CD14-positive monocyte (primary cell): ENCODE measurements at regions not wholly inside any gene's neighbourhood (a gene's known extent, or its start where the extent isn't known, plus 50 kb on each side); places are given as distances from the start of the nearest gene placed in this dataset.

Experiments used
- DNase-seq, 3 donors: peaks; one replicate each; pipeline ENCODE4 v3.0.0-alpha.2; 2011 to 2022
- H2AFZ ChIP-seq: 2 replicates; pipeline ENCODE4 v1.6.0; 2012; ENCODE audit warnings: mild to moderate bottlenecking, low read depth, low read length, inconsistent platforms; ENCODE audit not compliant: insufficient read depth, poor library complexity, severe bottlenecking
- H3K27ac ChIP-seq, 2 donors: 1 replicate in 1 of 2; 2 replicates in 1 of 2; pipeline ENCODE4 v1.5.1; 2012 to 2013; ENCODE audit warnings: low read length in 2 of 2, control low read depth in 1 of 2, inconsistent platforms in 1 of 2, low read depth in 1 of 2, mild to moderate bottlenecking in 1 of 2
- H3K27me3 ChIP-seq, 2 donors: one replicate each; pipeline versions ENCODE4 v1.6.0 to v1.6.1; 2011 to 2013; ENCODE audit warnings: low read length in 2 of 2; ENCODE audit not compliant: control insufficient read depth in 2 of 2, insufficient read depth in 2 of 2
- H3K36me3 ChIP-seq, 2 donors: replicated peaks in 1 of 2; 1 replicate in 1 of 2; 2 replicates in 1 of 2; pipeline versions ENCODE4 v1.5.1 to v1.6.1; 2012 to 2013; ENCODE audit warnings: low read length in 2 of 2, control low read depth in 1 of 2, inconsistent platforms in 1 of 2, mild to moderate bottlenecking in 1 of 2; ENCODE audit not compliant: insufficient read depth in 2 of 2, control insufficient read depth in 1 of 2
- H3K4me1 ChIP-seq, 2 donors: 1 replicate in 1 of 2; 2 replicates in 1 of 2; pipeline versions ENCODE4 v1.5.1 to v1.6.1; 2012 to 2013; ENCODE audit warnings: low read length in 2 of 2, control low read depth in 1 of 2, inconsistent platforms in 1 of 2, mild to moderate bottlenecking in 1 of 2, moderate library complexity in 1 of 2; ENCODE audit not compliant: insufficient read depth in 2 of 2, control insufficient read depth in 1 of 2
- H3K4me2 ChIP-seq: replicated peaks from 2 replicates; pipeline ENCODE3; 2012; ENCODE audit warnings: low read length, moderate library complexity, mild to moderate bottlenecking; ENCODE audit not compliant: poor library complexity, severe bottlenecking; ENCODE audit errors: extremely low read depth
- H3K4me3 ChIP-seq, 3 experiments: fragments of 200-600 bp in 1 of 3; sonication (generic) in 1 of 3; replicated peaks in 1 of 3; 1 replicate in 2 of 3; 2 replicates in 1 of 3; pipeline ENCODE4 v1.5.1; 2011 to 2013; ENCODE audit warnings: low read length in 3 of 3, mild to moderate bottlenecking in 3 of 3, control low read depth in 2 of 3, low read depth in 2 of 3, inconsistent platforms in 1 of 3, moderate library complexity in 1 of 3
- H3K79me2 ChIP-seq: 2 replicates; pipeline ENCODE4 v1.6.0; 2012; ENCODE audit warnings: mild to moderate bottlenecking, control low read depth, inconsistent platforms, low read length, moderate library complexity; ENCODE audit not compliant: insufficient read depth
- H3K9ac ChIP-seq: 2 replicates; pipeline ENCODE4 v1.6.0; 2017; ENCODE audit warnings: low read length, mild to moderate bottlenecking; ENCODE audit not compliant: insufficient read depth, poor library complexity, severe bottlenecking
- H3K9me3 ChIP-seq, 2 donors: replicated peaks in 1 of 2; 1 replicate in 1 of 2; 2 replicates in 1 of 2; pipeline versions ENCODE4 v1.5.1 to v1.6.1; 2012 to 2013; ENCODE audit warnings: low read length in 2 of 2, control low read depth in 1 of 2; ENCODE audit not compliant: control insufficient read depth in 1 of 2, insufficient read depth in 1 of 2
- H4K20me1 ChIP-seq: 2 replicates; pipeline ENCODE4 v1.6.0; 2012; ENCODE audit warnings: mild to moderate bottlenecking, low read length, control low read depth, moderate library complexity; ENCODE audit not compliant: insufficient read depth
- H3K27ac Mint-ChIP-seq, 7 donors: one replicate each; pipeline ENCODE4 v1.8.0; 2020; ENCODE audit warnings: mild to moderate bottlenecking in 7 of 7, mixed read lengths in 7 of 7, moderate library complexity in 6 of 7, inconsistent platforms in 2 of 7
- H3K27me3 Mint-ChIP-seq, 3 donors: one replicate each; pipeline ENCODE4 v1.8.0; 2021 to 2022; ENCODE audit warnings: low read depth in 3 of 3, mild to moderate bottlenecking in 3 of 3, mixed read lengths in 3 of 3, moderate library complexity in 3 of 3, inconsistent platforms in 1 of 3
- H3K36me3 Mint-ChIP-seq, 2 donors: one replicate each; pipeline ENCODE4 v1.8.0; 2020; ENCODE audit warnings: mixed read lengths in 2 of 2, inconsistent platforms in 1 of 2, mild to moderate bottlenecking in 1 of 2
- H3K4me1 Mint-ChIP-seq: one replicate; pipeline ENCODE4 v1.8.0; 2020; ENCODE audit warnings: mild to moderate bottlenecking, mixed read lengths
- H3K4me3 Mint-ChIP-seq, 2 donors: one replicate each; pipeline ENCODE4 v1.8.0; 2020; ENCODE audit warnings: mild to moderate bottlenecking in 2 of 2, mixed read lengths in 2 of 2, moderate library complexity in 1 of 2
- H3K9me3 Mint-ChIP-seq, 7 donors: one replicate each; pipeline ENCODE4 v1.8.0; 2020 to 2022; ENCODE audit warnings: mixed read lengths in 7 of 7, mild to moderate bottlenecking in 6 of 7, moderate library complexity in 6 of 7, inconsistent platforms in 2 of 7
- WGBS: methylation state at CpG from one replicate; pipeline ENCODE4 v1.1.5; 2013; ENCODE audit warnings: missing lambda C conversion rate; ENCODE audit not compliant: insufficient coverage; 5-methylcytosine and 5-hydroxymethylcytosine counted together
- intact Hi-C, 2 donors: fragments of 100-400 bp; cut with micrococcal nuclease; formaldehyde crosslinking; loops; one replicate each; pipeline versions ENCODE4 v1.15.0 to v1.15.1; 2023
- TF ChIP-seq, protein P1 (sequence below): fragments of 200-600 bp; IDR thresholded peaks from one replicate; pipeline ENCODE4 v1.8.0; 2022; ENCODE audit warnings: antibody characterized with exemption, mild to moderate bottlenecking

DNA sequence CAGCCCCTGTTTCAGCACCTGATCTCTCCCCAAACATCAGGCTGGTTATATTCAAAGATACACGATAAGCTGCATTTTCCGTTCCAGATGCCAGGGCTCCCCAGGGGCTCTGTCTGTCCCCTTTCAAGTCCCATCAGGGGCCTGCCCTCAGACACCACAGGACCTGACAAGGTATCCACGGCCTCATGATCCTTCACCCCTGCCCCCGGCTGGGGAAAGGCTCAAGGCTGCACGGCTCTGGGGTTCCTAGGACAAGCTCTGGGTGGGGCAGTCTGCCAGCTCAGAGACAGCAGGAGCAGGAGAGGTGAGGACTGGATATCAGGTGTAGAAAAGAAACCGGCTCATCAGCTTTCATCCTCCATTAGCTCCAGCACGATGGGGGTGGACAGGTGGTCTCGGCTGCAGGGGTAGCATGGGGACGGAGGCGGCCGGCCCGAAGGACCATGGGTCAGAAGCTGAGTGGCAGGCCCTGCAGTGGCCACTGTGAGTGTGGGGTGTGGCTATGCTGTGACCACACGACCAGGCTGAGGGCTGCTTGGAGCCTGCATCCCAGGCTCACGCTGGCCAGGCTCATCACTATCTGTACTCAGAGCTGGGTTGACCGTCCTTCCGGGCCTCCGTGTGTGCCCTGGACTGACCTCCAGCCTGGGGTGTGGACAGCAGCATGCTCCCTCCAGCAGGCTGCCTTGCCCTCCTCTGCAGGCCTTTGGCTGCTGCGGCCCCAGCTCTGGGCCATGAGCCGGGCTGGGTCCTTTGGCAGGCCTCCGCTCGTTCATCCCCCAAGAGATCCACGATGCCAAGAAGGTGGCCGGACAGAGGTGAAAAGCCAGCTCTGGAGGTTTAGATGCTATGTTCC lies 386.2 kb downstream of the THBS2 start:
- TF ChIP-seq, protein P1, sequence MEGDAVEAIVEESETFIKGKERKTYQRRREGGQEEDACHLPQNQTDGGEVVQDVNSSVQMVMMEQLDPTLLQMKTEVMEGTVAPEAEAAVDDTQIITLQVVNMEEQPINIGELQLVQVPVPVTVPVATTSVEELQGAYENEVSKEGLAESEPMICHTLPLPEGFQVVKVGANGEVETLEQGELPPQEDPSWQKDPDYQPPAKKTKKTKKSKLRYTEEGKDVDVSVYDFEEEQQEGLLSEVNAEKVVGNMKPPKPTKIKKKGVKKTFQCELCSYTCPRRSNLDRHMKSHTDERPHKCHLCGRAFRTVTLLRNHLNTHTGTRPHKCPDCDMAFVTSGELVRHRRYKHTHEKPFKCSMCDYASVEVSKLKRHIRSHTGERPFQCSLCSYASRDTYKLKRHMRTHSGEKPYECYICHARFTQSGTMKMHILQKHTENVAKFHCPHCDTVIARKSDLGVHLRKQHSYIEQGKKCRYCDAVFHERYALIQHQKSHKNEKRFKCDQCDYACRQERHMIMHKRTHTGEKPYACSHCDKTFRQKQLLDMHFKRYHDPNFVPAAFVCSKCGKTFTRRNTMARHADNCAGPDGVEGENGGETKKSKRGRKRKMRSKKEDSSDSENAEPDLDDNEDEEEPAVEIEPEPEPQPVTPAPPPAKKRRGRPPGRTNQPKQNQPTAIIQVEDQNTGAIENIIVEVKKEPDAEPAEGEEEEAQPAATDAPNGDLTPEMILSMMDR, result no peak
- Mint-ChIP-seq H3K4me1 (no peaks in the 10 kb centered on the region), H3K9me3 (peaks cover 0 to 2% (median 0%) of the 10 kb centered on the region in 7 donors), H3K4me3 (no peak overlapping the region), H3K27ac (no peak overlapping the region), H3K36me3 (no peaks in the 10 kb centered on the region), H3K27me3 (peaks cover 1 to 4% (median 2%) of the 10 kb centered on the region in 3 donors)
- Histone ChIP-seq H3K27me3 (no peaks in the 10 kb centered on the region), H3K36me3 (no peaks in the 10 kb centered on the region), H3K9ac (no peak overlapping the region), H2AFZ (no peak overlapping the region), H3K79me2 (no peaks in the 10 kb centered on the region), H3K4me1 (no peaks in the 10 kb centered on the region), H3K27ac (no peak overlapping the region), H3K4me3 (no peak overlapping the region), H4K20me1 (no peaks in the 10 kb centered on the region), H3K4me2 (no peak overlapping the region), H3K9me3 (no peaks in the 10 kb centered on the region)
- intact Hi-C loops, result no loop called here
- DNase-seq, result no peak
- 96% methylated on average over 20 of the region's 23 CpGs for WGBS

DNA sequence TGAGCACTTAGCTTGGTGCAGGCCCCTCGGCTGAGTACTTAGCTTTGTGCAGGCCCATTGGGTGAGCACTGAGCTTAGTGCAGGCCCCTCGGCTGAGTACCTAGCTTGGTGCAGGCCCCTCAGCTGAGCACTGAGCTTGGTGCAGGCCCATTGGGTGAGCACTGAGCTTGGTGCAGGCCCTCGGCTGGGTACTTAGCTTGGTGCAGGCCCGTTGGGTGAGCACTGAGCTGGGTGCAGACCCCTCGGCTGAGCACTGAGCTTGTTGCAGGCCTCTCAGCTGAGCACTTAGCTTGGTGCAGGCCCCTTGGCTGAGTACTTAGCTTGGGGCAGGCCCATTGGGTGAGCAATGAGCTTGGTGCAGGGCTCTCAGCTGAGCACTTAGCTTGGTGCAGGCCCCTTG lies 387.1 kb downstream of the THBS2 start:
- Mint-ChIP-seq H3K27ac (no peak overlapping the region), H3K27me3 (peaks cover 2 to 4% (median 3%) of the 10 kb centered on the region in 3 donors), H3K9me3 (peaks cover 0 to 2% (median 0%) of the 10 kb centered on the region in 7 donors), H3K4me3 (no peak overlapping the region), H3K4me1 (no peaks in the 10 kb centered on the region), H3K36me3 (no peaks in the 10 kb centered on the region)
- Histone ChIP-seq H3K4me2 (no peak overlapping the region), H3K36me3 (no peaks in the 10 kb centered on the region), H3K79me2 (no peaks in the 10 kb centered on the region), H2AFZ (no peak overlapping the region), H3K4me3 (no peak overlapping the region), H3K9ac (no peak overlapping the region), H3K4me1 (no peaks in the 10 kb centered on the region), H3K27me3 (no peaks in the 10 kb centered on the region), H4K20me1 (no peaks in the 10 kb centered on the region), H3K9me3 (no peaks in the 10 kb centered on the region), H3K27ac (no peak overlapping the region)
- intact Hi-C loops, result no loop called here
- no peak for DNase-seq
- 80% methylated on average over 5 of the region's 5 CpGs for WGBS
- TF ChIP-seq, protein P1, result no peak
